Gastroesophageal sphincter (tissue), 3 donors: ENCODE measurements at regions not wholly inside any gene's neighbourhood (a gene's known extent, or its start where the extent isn't known, plus 50 kb on each side); places are given as distances from the start of the nearest gene placed in this dataset.

Experiments
- EP300 ChIP-seq: sonication (generic); formaldehyde crosslinking; IDR thresholded peaks from one replicate; pipeline ENCODE4 v1.6.1; 2017; ENCODE audit warnings: antibody characterized with exemption, mild to moderate bottlenecking
- POLR2A ChIP-seq, 2 donors: fragments of 450-650 bp; IDR thresholded peaks; one replicate each; pipeline ENCODE4 v1.6.1; 2017; ENCODE audit warnings: antibody characterized with exemption in 2 of 2, mild to moderate bottlenecking in 2 of 2, moderate library complexity in 1 of 2
- TF ChIP-seq, protein P1 (sequence below), 4 experiments: fragments of 200-600 bp in 2 of 4; fragments of 450-650 bp in 2 of 4; sonication (generic) in 1 of 4; IDR thresholded peaks; one replicate each; pipeline ENCODE4 v1.5.1; 2017 to 2019; ENCODE audit warnings: antibody characterized with exemption in 4 of 4, mild to moderate bottlenecking in 2 of 4, moderate library complexity in 2 of 4

DNA sequence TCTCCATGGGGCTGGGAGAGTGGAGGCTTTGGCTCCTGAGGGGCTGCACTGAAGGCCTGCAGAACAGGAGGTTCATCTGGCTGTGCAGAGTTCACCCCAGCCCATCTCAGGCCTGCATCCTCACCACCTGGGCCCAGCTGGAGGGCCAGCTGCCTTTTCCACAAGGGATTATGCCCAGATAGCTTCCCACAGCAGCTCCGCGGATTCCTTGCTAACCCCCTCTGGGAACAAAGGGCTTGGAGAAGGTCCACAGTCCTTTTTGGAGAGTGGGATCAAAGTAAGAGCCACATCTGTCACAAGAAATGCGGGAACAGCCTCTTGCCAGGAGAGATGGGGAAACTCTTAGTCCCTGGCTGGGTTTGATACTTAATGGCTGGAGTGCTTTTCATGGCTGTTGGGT lies 164.7 kb upstream of the RGMA start:
- TF ChIP-seq EP300 (no peak), POLR2A (IDR thresholded peaks at IDR 0.05) (no peak)
- TF ChIP-seq, protein P1, sequence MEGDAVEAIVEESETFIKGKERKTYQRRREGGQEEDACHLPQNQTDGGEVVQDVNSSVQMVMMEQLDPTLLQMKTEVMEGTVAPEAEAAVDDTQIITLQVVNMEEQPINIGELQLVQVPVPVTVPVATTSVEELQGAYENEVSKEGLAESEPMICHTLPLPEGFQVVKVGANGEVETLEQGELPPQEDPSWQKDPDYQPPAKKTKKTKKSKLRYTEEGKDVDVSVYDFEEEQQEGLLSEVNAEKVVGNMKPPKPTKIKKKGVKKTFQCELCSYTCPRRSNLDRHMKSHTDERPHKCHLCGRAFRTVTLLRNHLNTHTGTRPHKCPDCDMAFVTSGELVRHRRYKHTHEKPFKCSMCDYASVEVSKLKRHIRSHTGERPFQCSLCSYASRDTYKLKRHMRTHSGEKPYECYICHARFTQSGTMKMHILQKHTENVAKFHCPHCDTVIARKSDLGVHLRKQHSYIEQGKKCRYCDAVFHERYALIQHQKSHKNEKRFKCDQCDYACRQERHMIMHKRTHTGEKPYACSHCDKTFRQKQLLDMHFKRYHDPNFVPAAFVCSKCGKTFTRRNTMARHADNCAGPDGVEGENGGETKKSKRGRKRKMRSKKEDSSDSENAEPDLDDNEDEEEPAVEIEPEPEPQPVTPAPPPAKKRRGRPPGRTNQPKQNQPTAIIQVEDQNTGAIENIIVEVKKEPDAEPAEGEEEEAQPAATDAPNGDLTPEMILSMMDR (IDR thresholded peaks at IDR 0.05): no peak
